ENCODE measurements at regions not wholly inside any gene's neighbourhood (a gene's known extent, or its start where the extent isn't known, plus 50 kb on each side); places are given as distances from the start of the nearest gene placed in this dataset.
A peak's percentile ranks its signal among the peaks of the same experiment; 100 is the strongest.
"Not testable (repeated sequence)": the region's sequence is repeated elsewhere in the genome, so short reads cannot be mapped to it uniquely, and the experiment has no call there.

GRCh38 chr20:19916531-19917485, 100.4 kb upstream of the NAA20 start:
- no peak for DNase-seq (ENCODE audit: extremely low read depth in 1 of 11, low read depth in 9 of 11, low spot score in 4 of 11)

- DNase-seq (ENCODE audit: extremely low read depth in 1 of 11, low read depth in 9 of 11, low spot score in 4 of 11): no peak
Observed at GRCh38 chr20:19918965-19919329, 98.2 kb upstream of the NAA20 start.

GRCh38 chr20:19920381-19921138, 96.6 kb upstream of the NAA20 start:
- DNase-seq (ENCODE audit: extremely low read depth in 1 of 11, low read depth in 9 of 11, low spot score in 4 of 11): no peak

GRCh38 chr20:19921284-19921793, 95.8 kb upstream of the NAA20 start:
- DNase-seq (ENCODE audit: extremely low read depth in 1 of 11, low read depth in 9 of 11, low spot score in 4 of 11): no peak

- not testable (repeated sequence) for DNase-seq (ENCODE audit: extremely low read depth in 1 of 11, low read depth in 9 of 11, low spot score in 4 of 11)
Observed at GRCh38 chr20:19921829-19922228, 95.3 kb upstream of the NAA20 start.

GRCh38 chr20:19922716-19923115, 94.4 kb upstream of the NAA20 start:
- DNase-seq (ENCODE audit: extremely low read depth in 1 of 11, low read depth in 9 of 11, low spot score in 4 of 11): no peak

GRCh38 chr20:19923762-19924161, 93.4 kb upstream of the NAA20 start:
- DNase-seq (ENCODE audit: extremely low read depth in 1 of 11, low read depth in 9 of 11, low spot score in 4 of 11): no peak

- no peak for DNase-seq (ENCODE audit: extremely low read depth in 1 of 11, low read depth in 9 of 11, low spot score in 4 of 11)
Observed at GRCh38 chr20:19924255-19924654, 92.9 kb upstream of the NAA20 start.

GRCh38 chr20:19926591-19926990, 90.6 kb upstream of the NAA20 start:
- no peak for DNase-seq (ENCODE audit: extremely low read depth in 1 of 11, low read depth in 9 of 11, low spot score in 4 of 11)

GRCh38 chr20:19928328-19929011, 88.7 kb upstream of the NAA20 start:
- DNase-seq (ENCODE audit: extremely low read depth in 1 of 11, low read depth in 9 of 11, low spot score in 4 of 11): no peak

GRCh38 chr20:19929012-19929360, 88.2 kb upstream of the NAA20 start:
- DNase-seq (ENCODE audit: extremely low read depth in 1 of 11, low read depth in 9 of 11, low spot score in 4 of 11): no peak

- DNase-seq (ENCODE audit: extremely low read depth in 1 of 11, low read depth in 9 of 11, low spot score in 4 of 11): no peak
Observed at GRCh38 chr20:19929481-19930145, 87.5 kb upstream of the NAA20 start.

GRCh38 chr20:19930426-19930825, 86.7 kb upstream of the NAA20 start:
- no peak for DNase-seq (ENCODE audit: extremely low read depth in 1 of 11, low read depth in 9 of 11, low spot score in 4 of 11)

GRCh38 chr20:19932170-19932667, 84.9 kb upstream of the NAA20 start:
- DNase-seq (ENCODE audit: extremely low read depth in 1 of 11, low read depth in 9 of 11, low spot score in 4 of 11): peak in 7 of 11 donors; percentile 20 to 60 (median 43)

- DNase-seq (ENCODE audit: extremely low read depth in 1 of 11, low read depth in 9 of 11, low spot score in 4 of 11): no peak
Observed at GRCh38 chr20:19934792-19935491, 82.2 kb upstream of the NAA20 start.

GRCh38 chr20:19935842-19936241, 81.3 kb upstream of the NAA20 start:
- peak in 5 of 11 donors; percentile 20 to 50 (median 34) for DNase-seq (ENCODE audit: extremely low read depth in 1 of 11, low read depth in 9 of 11, low spot score in 4 of 11)

GRCh38 chr20:19936466-19937200, 80.5 kb upstream of the NAA20 start:
- DNase-seq (ENCODE audit: extremely low read depth in 1 of 11, low read depth in 9 of 11, low spot score in 4 of 11): no peak

- DNase-seq (ENCODE audit: extremely low read depth in 1 of 11, low read depth in 9 of 11, low spot score in 4 of 11): no peak
Observed at GRCh38 chr20:19937218-19937617, 79.9 kb upstream of the NAA20 start.

All from renal cortex interstitium (tissue), 11 donors.